OCI-LY1 (cell line): ENCODE measurements at regions not wholly inside any gene's neighbourhood (a gene's known extent, or its start where the extent isn't known, plus 50 kb on each side); places are given as distances from the start of the nearest gene placed in this dataset.

ENCODE experiments used
- CTCF ChIP-seq: fragments of 200-600 bp; sonication (generic), shearing (Covaris generic); IDR thresholded peaks from 2 replicates; pipeline ENCODE4 v1.5.1; 2017; ENCODE audit warnings: mild to moderate bottlenecking, antibody characterized with exemption, low read length, moderate library complexity, mixed read lengths
- EZH2 ChIP-seq: fragments of 200-600 bp; sonication (generic), shearing (Covaris generic); IDR thresholded peaks from 2 replicates; pipeline ENCODE4 v1.8.0; 2017; ENCODE audit warnings: borderline replicate concordance, mixed run types, mild to moderate bottlenecking, antibody characterized with exemption, low read length, moderate library complexity, mixed read lengths

GRCh38 chr2:242038928-242039341 is 169.4 kb downstream of the RTP5 start:
- no peak for TF ChIP-seq CTCF
- no peak for TF ChIP-seq EZH2
